C4-2B (cell line): ENCODE measurements at regions not wholly inside any gene's neighbourhood (a gene's known extent, or its start where the extent isn't known, plus 50 kb on each side); places are given as distances from the start of the nearest gene placed in this dataset.

ENCODE experiments used
- ZFX ChIP-seq: fragments of 450-650 bp; IDR thresholded peaks from 2 replicates; pipeline ENCODE4 v1.6.1; 2017
- TF ChIP-seq, protein P1 (sequence below): fragments of 450-650 bp; conservative IDR thresholded peaks from 2 replicates; pipeline ENCODE4 v1.5.1; 2017; ENCODE audit warnings: mild to moderate bottlenecking

DNA sequence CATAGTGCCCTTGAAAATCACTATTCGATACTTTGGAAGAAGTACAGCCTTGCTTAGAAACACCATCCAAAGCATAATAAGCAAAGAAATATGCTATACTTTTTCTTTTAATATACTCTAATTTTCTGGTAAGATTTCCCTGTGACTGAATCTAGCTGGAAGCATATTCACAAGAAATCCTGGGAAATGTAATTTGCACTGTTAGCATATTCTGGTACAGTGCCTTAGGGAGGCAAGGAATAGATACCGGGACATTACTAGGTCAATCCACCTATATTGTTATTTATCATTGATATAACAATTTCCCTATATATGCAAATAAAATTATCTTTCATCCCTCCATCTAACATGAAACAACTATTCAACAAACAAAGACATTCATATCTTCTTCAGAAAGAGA, 1131.3 kb upstream of the PRR20A start:
- TF ChIP-seq, protein P1, sequence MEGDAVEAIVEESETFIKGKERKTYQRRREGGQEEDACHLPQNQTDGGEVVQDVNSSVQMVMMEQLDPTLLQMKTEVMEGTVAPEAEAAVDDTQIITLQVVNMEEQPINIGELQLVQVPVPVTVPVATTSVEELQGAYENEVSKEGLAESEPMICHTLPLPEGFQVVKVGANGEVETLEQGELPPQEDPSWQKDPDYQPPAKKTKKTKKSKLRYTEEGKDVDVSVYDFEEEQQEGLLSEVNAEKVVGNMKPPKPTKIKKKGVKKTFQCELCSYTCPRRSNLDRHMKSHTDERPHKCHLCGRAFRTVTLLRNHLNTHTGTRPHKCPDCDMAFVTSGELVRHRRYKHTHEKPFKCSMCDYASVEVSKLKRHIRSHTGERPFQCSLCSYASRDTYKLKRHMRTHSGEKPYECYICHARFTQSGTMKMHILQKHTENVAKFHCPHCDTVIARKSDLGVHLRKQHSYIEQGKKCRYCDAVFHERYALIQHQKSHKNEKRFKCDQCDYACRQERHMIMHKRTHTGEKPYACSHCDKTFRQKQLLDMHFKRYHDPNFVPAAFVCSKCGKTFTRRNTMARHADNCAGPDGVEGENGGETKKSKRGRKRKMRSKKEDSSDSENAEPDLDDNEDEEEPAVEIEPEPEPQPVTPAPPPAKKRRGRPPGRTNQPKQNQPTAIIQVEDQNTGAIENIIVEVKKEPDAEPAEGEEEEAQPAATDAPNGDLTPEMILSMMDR: no peak
- TF ChIP-seq ZFX: no peak
